GM18868 (cell line): ENCODE measurements at regions not wholly inside any gene's neighbourhood (a gene's known extent, or its start where the extent isn't known, plus 50 kb on each side); places are given as distances from the start of the nearest gene placed in this dataset.
A peak's percentile ranks its signal among the peaks of the same experiment; 100 is the strongest.

ENCODE experiments used
- ATAC-seq: cut with Tn5 transposase; IDR thresholded peaks from one replicate; pipeline ENCODE4 v1.9.1; 2021; ENCODE audit warnings: mild to moderate bottlenecking, moderate library complexity; ENCODE audit not compliant: unreplicated experiment

DNA sequence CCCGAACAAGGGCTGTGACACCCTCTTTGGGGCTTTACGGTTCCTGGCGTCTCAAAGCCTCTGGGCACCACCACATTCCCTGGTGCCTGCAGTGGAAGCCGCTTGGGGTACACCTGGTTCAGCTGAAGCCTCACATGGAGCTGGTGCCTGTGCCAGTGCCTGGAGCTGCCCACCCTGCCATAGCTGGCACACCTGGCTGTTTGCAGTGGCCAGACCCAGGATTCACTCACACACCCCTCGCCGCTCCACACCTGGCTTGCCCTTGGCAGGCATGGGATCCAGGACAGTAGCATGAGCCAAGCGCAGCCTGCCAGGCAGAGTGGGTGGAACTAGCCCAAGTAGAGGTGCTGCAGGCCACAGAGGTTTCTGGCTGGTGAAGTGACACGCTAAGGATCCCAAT is 641.8 kb downstream of the TLE4 start:
- no peak for ATAC-seq

DNA sequence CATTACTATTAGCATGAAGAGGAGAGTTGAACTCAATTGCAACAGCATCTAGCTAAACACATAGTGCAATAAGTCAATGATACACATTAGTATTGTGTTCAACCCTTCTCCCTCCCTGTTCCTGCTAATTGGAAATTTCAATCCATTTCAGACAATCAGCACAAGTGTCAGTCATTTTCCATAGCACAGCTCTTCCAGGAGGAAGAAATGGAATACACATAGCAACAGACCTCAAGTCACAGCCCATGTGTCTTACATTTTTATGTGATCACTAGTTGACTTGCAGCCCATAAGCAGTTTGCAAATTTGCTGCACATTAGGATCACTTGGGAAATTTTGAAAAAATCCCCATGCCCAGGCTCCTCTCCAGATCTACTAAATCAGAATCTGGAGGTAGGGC is 636.9 kb downstream of the TLE4 start:
- no peak for ATAC-seq

DNA sequence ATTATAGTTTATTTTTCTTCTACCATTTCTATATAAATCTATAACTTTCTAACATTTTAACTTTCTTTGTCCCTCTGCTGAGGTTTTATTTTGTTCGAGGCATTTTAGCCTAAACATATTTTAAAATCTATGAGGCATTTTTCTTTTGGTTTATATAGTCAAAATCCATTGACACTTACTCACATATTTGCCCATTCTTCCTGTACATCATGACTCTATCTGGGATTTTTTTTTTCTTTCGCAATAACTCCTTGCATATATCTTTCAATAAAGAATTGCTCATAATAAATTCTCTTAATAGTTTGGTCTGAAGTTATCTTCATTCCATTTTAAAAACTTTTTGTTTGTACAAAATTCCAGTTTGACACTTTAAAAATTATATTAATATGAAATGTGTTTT is 632.3 kb downstream of the TLE4 start:
- no peak for ATAC-seq

DNA sequence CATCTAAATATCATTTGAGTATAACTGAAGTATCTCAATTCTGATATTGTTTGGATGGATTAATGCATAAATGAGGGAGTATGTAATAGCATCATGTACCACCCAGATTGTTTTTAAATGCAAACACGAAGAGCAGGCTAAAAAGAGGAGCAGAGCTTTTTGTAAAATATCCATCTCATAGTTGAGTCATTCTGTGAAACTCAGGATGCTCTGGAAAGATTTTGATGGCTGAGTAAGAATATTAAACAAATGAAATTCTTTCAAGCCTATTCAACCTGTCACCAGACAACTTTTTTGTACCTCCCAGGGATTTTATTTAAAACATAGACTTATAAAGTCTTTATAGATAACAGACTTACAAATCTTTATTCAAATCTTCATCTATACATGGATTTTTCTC is 625.9 kb downstream of the TLE4 start:
- ATAC-seq: no peak

DNA sequence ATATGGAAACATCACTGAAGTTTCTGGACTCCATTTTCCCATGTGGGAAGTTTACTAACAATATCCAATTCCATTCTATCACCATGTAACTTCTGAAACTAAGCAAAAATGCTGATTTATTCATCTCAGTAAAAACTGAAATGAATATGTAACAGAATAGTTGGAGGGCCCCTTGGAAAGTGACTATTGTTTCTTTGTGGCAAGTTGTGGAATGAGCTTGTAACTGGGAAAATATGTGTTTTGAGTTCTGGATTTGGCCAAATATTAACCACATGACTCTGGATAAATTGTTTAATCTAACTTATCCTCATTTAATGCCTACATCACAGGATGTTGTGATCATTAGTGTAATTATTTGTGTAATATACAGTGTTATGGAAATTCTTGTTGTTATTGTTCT is 619.3 kb downstream of the TLE4 start:
- no peak for ATAC-seq

DNA sequence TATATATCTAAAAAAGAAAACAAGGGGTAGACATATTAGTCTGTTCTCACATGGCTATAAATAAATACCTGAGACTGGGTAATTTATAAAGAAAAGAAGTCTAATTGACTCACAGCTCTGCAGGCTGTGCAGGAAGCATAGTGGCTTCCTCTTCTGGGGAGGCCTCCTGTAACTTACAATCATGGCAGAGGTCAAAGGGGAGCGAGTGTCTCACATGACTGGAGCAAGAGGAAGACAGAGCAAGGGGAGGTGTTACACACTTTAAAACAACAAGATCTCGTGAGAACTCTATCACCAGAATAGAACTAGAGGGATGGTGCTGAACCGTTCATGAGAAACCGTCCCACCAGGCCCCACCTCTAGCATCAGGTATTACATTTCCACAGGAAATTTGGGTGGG is 616.8 kb downstream of the TLE4 start:
- ATAC-seq: peak; percentile 77

DNA sequence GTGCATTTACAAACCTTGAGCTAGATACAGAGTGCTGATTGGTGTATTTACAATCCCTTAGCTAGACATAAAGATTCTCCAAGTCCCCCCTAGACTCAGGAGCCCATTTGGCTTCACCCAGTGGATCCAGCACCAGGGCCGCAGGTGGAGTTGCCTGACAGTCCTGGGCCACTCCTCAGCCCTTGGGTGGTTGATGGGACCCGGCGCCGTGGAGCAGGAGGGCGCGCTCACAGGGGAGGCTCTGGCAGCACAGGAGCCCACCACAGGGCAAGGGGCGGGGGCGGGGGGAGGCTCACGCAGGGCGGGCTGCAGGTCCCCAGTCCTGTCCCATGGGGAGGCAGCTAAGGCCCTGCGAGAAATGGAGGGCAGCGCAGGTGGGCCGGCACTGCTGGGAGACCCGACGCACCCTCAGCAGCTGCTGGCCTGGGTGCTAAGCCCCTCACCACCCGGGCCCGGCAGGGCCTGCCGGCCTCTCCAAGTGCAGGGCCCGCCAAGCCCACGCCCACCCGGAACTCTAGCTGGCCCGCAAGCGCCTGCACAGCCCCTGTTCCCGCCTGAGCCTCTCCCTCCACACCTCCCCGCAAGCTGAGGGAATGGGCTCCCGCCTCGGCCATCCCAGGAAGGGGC is 613.5 kb downstream of the TLE4 start:
- no peak for ATAC-seq

DNA sequence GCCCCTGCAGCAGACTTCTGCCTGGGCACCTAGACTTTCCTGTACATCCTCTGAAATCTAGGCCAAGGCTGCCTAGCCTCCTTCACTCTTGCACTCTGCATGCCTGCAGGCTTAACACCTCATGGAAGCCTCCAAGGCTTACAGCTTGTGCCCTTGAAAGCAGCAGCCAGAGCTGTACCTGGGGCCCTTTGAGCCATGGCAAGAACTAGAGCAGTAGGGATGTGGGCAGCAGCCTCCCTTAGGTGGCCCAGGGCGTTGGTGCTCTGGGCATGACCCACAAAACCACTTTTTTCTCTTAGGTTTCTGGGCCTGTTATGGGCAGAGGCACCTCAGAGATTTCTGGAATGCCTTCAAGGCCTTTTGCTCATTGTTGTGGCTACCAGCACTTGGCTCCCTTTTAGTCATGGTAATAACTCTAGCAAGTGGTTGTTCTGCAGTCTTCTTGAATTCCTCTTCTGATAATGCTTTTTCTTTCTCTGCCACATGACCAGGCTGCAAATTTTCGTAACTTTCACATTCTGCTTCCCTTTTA is 606.2 kb downstream of the TLE4 start:
- ATAC-seq: no peak

DNA sequence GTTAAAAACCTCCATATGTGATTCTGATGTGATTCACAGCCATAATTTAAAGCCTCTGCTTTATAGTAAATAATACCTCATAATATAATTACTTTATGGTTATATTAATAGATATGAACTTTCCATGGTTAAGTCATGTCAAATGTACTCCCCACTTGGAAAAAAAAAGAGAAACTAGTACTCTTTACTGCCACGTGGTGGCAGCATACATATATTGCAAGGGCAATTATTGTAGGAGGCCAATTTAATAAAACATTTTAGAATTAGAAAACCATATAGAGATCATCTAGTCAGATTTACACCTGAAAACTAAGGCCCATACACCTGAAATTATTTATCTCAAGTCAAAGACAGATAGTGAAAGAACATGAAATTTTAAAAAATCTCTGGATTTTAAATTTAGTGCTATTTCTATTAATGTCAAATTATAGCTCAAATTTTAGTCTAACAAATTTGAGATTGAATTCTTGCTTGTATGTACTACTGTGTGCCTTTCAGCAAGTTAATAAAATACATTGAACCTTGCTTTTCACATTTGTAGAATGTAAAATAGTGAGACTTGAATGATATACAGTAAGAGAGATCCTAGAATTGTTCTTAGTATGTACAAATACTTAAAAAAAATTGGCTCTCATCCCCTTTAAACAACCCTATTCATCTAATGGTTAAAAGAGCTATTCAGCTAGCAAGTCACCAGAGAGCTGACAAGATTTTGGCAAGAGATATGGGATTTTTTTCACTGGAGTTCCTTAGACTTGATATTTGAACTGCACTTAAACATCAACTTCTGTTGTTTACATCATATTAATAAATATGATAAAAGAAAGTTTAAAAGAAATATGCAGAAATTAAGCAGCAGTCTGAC is 603.8 kb downstream of the TLE4 start:
- ATAC-seq: peak; percentile 71

DNA sequence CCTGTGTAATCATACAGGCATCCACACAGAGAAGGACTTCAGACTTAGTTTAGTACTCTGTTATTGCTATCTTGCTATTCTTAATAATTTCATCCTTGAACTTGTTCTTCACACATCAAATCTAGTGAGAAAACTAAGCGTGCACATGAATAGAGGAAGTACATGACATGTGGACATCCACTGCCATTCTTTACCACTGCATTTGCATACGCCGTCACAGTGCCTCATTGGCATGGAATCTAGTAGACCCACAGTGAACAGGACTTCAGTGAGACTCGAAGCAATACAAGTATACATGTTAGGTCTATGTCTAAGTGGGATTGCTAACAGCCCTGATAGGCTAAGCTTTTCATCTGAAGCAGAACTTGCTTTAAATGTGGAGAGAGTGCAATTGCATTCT is 592.1 kb downstream of the TLE4 start:
- peak; percentile 92 for ATAC-seq

DNA sequence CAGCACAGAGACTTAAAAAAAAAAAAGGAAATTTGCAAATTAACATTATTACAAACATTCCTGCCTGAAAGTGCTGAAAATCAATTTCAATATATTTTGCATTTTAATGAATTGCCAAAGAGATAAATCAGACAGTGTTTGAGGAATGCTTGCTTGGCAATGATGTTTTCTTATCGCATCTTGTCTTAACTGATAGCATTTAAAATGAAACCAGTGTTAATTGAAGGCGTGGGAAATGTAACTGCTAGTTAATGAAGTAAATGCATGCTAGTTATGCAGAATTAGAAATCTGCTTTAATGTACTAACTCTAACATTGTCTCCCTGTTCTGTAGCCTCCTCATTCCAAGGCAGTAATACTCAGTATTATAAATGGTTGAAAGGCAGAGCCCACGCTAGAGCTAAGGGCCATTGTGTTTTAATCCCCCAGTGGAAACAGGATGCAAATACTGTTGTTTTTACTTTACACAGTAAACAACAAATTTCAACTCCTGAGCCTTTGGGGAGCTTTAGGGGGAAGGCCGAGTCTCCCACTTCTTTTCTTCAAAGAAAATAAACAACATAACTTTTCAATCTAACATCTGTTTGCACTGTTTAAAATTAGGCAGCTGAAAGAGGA is 586.9 kb downstream of the TLE4 start:
- no peak for ATAC-seq

DNA sequence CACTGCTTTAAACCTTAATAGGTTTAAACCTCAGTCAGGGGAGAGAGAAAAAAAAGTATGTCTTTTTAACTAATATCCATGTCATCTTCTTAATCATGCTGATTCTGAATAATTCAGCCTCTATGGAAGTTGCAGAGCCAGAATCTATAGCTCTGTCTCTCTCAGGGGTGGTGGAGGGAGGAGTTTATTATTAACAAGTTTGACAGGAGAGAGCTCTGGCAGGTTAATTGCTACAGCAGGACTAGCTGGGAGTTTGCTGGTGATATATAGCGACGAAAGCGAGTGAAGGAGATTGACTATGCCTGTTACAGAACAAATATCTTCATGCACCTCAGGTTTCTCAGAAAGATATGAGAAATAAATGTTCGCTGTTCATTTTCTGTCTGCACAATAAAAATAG is 586.4 kb downstream of the TLE4 start:
- no peak for ATAC-seq

DNA sequence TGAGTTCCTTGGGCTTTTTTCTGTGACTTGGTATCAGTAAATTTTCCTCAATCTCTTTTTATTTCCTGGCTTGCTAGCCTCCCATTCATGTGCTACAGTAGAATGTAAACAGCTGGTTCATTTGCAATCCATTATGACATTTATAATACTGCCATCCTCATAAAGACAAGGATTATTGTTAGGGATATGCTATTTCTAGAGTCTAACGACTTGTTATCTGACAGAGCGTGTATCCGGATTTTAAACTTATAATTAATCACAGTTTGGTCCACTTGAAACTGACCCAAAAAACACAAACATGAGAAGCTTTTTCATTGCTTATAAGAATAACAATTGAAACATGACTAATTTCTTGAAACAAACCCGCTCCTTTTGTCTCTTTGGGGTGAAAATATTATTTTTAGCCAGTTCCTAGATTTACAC is 585.8 kb downstream of the TLE4 start:
- ATAC-seq: peak; percentile 22

DNA sequence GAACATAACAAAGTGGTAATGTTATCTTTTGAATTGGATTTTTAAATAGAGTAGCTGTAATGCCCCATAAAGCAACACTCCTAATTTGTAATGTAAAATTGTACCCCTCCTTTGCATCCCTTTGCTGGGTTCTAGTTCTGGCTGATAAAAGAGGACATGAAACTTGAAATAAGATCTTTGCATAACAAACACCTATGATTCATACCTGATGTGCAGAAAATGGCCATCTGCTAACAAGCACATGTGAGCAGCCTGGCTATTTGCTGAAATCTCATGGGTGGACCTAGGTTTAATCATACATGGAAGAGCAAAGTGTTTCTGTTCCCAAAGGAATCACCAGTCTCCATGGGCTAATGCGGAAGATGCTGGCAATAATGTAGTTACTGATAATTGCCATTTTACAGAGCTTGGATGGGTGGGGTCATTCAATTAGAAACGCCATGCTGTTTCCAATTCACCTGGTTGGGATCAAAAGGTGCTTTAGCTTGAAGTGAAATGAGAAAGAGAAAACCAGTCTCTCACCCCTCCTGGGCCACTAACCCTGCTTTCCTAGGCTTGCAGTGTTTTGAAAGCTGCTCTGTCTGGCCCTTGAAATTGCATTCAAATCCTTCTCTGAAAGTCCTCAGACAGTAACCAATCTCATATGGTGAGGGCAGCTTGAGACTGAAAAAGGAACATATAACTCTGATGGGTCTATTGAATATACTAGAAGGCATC is 585.1 kb downstream of the TLE4 start:
- ATAC-seq: peak; percentile 90

DNA sequence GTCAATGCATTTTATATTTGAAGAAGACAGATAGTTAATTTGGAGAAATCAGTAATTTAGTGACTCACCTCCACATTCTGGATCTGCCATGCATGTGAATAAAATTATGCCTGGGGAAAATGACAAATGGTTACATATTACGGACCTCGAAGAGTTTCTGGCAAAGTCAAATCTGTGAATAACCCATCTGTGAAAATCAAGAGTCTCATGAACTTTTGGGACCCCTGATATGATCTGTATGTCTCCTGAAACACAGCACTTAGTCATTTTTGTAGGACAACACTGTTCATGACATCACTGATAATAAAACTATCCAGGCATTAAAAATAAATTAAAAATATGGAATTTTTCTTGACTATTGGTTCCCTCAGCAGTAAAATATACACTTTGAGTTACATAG is 584.5 kb downstream of the TLE4 start:
- peak; percentile 23 for ATAC-seq

DNA sequence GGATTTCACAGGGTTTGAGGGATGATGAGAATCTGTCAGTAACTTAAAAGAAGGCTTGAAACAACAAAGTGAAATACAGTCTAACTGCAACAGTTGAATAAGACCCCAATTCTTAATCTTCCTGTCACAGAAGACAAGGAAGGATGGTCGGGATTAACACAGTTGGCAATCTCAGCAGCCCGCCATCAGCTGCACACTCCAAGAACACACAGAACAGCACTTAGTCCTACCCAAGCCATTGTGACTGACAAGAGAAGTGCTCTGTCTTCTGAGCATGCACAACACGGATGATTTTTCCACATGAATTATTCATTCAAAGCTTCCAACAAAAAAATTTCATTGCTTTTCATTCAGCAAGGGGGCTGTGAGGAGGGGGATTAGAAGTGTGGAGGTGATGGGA is 576.1 kb downstream of the TLE4 start:
- ATAC-seq: no peak

DNA sequence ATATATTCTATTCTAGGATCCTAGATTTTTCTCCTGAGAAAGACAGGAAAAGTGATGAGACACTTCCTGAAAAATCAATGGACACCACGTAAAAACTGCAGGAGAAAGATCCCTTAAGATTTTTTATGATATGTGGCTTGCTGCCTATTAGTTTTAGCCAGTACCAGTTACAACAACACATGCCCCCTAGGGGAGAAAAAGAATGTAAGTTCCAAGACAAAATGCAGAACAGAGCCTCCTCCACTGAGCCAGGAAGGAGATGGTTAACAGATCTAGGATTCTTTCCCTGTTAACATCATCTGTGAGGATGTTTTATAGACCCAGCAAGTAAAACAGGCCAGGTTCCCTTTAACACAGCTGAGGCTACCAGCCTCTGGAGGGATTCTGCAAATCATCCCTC is 574.7 kb downstream of the TLE4 start:
- peak; percentile 79 for ATAC-seq

DNA sequence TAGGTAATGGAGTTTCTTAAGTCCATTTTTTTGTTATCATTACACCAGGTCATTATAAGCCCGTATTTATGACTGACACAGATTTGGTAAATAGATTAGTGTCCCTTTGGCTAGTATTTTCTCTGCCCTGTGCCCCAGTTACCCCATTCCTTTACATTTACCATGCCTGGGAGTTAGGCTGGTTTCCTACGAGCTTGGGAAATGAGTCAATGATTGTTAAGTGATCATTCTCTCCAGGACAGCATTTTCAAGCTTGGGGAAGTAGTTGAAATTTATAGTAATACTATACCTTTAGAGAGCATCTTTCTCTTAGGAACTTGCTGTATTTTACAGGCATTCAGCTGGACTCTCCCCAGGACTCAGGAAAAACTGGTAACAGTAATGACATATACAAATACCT is 573.1 kb downstream of the TLE4 start:
- ATAC-seq: no peak

DNA sequence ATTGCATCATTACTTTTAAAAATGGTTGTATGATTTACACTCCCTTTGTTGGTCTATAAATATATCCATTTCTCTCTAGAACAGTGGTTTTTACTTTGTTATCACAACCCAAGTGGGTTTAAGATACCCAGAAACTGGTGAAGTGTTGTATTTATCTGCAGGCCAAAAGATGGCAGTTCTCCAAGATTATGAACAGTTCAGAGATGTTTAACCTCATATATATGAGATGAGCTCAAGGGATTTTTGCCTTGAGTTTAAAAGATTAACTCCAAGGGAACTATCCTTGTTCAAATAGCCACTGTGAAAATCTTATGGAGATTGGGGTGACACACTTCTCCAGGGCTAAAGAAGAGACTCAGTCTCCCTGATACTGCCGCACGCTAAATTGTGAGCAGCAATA is 572.6 kb downstream of the TLE4 start:
- ATAC-seq: no peak

DNA sequence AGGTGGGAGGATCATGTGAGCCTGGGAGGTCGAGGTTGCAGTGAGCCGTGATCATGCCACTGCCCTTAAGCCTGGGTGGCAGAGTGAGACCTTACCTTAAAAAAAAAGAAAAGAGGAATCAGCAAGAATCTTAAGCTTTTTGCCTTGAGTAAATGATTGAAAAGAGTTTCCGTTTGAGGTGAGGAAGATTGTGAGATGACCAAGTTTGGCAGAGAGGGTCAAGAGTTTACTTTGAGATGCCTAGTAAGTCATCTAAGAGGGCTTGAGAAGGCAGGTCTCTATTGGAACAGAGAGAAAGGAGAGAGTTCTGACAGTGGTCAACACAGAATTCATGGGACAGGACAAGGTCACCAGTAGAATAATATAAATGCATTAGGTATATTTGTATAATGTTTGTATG is 572.1 kb downstream of the TLE4 start:
- no peak for ATAC-seq

DNA sequence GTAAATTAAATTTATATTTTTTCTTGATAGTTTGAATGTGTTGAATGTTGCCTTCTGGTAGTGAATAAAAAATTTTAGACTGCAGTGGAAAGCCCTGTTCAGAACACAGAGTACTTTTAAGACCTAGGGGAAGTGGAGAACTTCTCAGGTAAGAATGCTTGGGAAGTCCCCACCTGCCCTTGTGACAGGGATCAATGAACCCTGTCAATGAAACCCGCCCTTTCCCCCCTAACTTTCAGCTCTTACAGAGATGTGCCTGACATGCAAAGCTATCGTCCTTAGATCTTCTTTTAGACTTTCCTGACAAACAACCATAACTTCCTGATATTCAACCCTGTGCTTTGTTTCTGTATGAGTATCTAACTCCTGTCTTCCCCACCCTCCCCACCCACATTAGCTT is 562.7 kb downstream of the TLE4 start:
- peak; percentile 100 for ATAC-seq
